ENCODE measurements at regions not wholly inside any gene's neighbourhood (a gene's known extent, or its start where the extent isn't known, plus 50 kb on each side); places are given as distances from the start of the nearest gene placed in this dataset.

DNA sequence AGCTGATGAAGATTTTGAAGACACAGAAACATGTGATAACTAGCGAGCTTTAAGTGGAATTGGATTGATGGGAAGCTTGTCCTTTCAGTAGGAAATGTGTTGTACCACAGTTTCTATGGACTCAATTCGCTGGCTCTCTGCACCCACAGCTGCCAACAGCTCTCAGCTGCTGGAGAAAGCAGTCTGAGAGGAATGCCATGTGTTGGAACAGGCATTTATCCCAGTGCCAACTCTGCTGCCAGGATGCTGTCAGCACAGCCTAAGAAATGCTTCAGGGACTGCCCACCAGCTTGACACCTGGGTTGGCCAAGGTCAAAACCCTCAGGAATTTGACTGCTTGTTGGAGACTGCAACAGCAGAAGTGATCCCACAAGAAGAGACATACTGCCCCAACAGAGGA is 193.0 kb upstream of the THSD7B start:
- TF ChIP-seq, protein P1, sequence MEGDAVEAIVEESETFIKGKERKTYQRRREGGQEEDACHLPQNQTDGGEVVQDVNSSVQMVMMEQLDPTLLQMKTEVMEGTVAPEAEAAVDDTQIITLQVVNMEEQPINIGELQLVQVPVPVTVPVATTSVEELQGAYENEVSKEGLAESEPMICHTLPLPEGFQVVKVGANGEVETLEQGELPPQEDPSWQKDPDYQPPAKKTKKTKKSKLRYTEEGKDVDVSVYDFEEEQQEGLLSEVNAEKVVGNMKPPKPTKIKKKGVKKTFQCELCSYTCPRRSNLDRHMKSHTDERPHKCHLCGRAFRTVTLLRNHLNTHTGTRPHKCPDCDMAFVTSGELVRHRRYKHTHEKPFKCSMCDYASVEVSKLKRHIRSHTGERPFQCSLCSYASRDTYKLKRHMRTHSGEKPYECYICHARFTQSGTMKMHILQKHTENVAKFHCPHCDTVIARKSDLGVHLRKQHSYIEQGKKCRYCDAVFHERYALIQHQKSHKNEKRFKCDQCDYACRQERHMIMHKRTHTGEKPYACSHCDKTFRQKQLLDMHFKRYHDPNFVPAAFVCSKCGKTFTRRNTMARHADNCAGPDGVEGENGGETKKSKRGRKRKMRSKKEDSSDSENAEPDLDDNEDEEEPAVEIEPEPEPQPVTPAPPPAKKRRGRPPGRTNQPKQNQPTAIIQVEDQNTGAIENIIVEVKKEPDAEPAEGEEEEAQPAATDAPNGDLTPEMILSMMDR (IDR thresholded peaks at IDR 0.05), result no peak
- TF ChIP-seq POLR2A (IDR thresholded peaks at IDR 0.05), result no peak
- TF ChIP-seq POLR2AphosphoS5 (IDR thresholded peaks at IDR 0.05), result no peak
